Neural crest cell (in vitro differentiated cells): ENCODE measurements at regions not wholly inside any gene's neighbourhood (a gene's known extent, or its start where the extent isn't known, plus 50 kb on each side); places are given as distances from the start of the nearest gene placed in this dataset.

Experiments used
- DNase-seq: peaks from one replicate; pipeline ENCODE4 v3.0.0; 2021; ENCODE audit warnings: low read depth, mixed read lengths, low spot score
- H3K27ac Mint-ChIP-seq: one replicate; pipeline ENCODE4 v1.8.0; 2021; ENCODE audit warnings: mild to moderate bottlenecking, mixed read lengths; ENCODE audit not compliant: unreplicated experiment
- H3K27me3 Mint-ChIP-seq: 2 replicates; pipeline ENCODE4 v1.8.0; 2021; ENCODE audit warnings: low read depth, mild to moderate bottlenecking, mixed read lengths
- H3K36me3 Mint-ChIP-seq: 2 replicates; pipeline ENCODE4 v1.8.0; 2021; ENCODE audit warnings: low read depth, mild to moderate bottlenecking, mixed read lengths
- H3K4me1 Mint-ChIP-seq: 2 replicates; pipeline ENCODE4 v1.8.0; 2021; ENCODE audit warnings: mixed read lengths
- H3K4me3 Mint-ChIP-seq: one replicate; pipeline ENCODE4 v1.8.0; 2021; ENCODE audit warnings: mild to moderate bottlenecking, mixed read lengths
- H3K9me3 Mint-ChIP-seq: 2 replicates; pipeline ENCODE4 v1.8.0; 2021; ENCODE audit warnings: mixed read lengths
- TF ChIP-seq, protein P1 (sequence below): fragments of 200-600 bp; sonication (generic); conservative IDR thresholded peaks from 2 replicates; pipeline ENCODE4 v1.5.0; 2021; ENCODE audit warnings: antibody characterized with exemption, mild to moderate bottlenecking

DNA sequence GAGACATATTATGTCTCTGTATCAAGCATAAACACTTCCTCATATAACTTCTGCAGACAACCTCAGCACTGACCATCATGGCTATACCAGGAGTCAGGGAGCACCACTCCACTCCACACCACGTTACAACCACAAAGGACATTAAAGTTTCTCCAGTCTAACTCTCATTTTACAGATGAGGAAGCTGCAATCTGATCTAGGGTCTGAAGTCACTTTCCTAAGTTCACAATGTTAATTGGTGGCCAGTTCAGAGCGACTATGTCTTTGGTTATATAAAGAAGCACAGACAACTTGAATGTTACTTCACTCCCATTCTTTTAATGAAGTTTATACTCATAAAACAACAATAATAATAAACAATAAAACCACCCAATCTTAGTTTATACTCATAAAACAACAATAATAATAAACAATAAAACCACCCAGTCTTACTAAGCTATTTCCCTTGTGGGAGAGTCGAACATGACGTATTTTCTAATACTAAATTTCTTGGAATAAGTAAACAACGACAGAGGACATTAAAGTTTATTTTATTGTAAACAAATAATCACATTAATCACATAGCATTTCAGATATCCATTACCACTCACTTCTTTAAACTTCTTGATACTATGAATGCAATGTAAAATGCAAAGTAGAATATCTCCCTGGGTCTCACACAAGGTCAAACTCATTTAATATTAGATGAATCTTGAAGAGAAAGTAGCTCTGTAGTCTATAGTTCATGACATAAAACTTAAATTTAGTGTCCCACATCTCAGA, 72.4 kb upstream of the SSTR1 start:
- Mint-ChIP-seq H3K4me3 (no peak overlapping the region), H3K9me3 (no peaks in the 10 kb centered on the region), H3K27me3 (no peaks in the 10 kb centered on the region), H3K27ac (no peak overlapping the region), H3K36me3 (no peaks in the 10 kb centered on the region), H3K4me1 (no peaks in the 10 kb centered on the region)
- DNase-seq = no peak
- TF ChIP-seq, protein P1, sequence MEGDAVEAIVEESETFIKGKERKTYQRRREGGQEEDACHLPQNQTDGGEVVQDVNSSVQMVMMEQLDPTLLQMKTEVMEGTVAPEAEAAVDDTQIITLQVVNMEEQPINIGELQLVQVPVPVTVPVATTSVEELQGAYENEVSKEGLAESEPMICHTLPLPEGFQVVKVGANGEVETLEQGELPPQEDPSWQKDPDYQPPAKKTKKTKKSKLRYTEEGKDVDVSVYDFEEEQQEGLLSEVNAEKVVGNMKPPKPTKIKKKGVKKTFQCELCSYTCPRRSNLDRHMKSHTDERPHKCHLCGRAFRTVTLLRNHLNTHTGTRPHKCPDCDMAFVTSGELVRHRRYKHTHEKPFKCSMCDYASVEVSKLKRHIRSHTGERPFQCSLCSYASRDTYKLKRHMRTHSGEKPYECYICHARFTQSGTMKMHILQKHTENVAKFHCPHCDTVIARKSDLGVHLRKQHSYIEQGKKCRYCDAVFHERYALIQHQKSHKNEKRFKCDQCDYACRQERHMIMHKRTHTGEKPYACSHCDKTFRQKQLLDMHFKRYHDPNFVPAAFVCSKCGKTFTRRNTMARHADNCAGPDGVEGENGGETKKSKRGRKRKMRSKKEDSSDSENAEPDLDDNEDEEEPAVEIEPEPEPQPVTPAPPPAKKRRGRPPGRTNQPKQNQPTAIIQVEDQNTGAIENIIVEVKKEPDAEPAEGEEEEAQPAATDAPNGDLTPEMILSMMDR = no peak

DNA sequence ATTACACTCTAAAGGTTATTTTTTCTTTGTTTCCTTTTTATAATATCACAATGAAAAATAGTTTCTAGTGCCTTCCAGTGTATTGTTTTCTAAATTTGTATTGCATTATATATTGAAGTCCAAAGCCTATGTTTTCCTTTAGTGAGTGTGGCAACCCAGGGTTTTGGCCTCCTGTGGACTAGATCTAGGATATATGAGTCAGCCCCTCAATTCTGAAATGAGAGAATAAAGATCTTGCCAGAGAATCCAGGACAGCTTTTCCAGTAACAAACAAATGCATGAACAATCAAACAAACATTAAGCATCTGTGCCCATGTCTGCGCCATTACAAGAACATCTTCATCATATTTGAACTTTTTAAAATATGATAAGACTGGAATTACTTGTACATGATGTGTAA, 70.7 kb upstream of the SSTR1 start:
- H3K27me3 Mint-ChIP-seq = no peaks in the 10 kb centered on the region
- no peaks in the 10 kb centered on the region for H3K4me1 Mint-ChIP-seq
- no peak overlapping the region for H3K27ac Mint-ChIP-seq
- DNase-seq = no peak
- TF ChIP-seq, protein P1 = no peak
- no peak overlapping the region for H3K4me3 Mint-ChIP-seq
- no peaks in the 10 kb centered on the region for H3K9me3 Mint-ChIP-seq
- H3K36me3 Mint-ChIP-seq = no peaks in the 10 kb centered on the region

DNA sequence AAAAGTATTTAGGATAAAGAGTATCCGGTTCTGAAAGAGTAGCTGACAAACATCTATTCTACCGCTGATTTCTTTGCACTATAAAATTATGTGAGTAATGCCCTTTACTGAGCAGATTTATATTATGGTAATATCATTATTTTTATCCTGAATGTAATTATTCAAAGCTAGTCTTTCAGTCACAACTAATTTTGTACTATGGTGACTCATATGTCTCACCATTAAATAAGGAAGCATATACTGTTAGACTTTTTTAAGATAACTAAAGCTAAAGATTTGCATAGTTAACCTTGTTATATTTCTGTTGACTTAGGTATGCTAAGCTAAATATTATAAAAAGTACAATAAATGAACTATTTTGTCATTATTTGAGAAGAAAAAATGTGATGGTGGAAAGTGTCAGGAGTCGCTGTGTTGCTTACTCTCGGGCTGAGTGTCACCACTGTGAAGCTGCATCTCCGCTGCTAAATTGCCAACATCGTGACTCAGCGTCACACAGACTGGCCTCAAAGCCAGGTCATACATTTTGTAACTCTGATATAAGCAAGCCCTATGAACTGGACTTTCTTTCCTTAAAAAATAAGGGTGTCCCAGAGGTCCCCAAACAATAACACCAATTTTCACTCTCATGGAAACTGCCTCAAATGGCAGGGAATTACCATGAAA, 69.1 kb upstream of the SSTR1 start:
- H3K27me3 Mint-ChIP-seq = peaks cover 4% of the 10 kb centered on the region
- no peaks in the 10 kb centered on the region for H3K36me3 Mint-ChIP-seq
- H3K4me3 Mint-ChIP-seq = no peak overlapping the region
- H3K9me3 Mint-ChIP-seq = no peaks in the 10 kb centered on the region
- no peak overlapping the region for H3K27ac Mint-ChIP-seq
- TF ChIP-seq, protein P1 = no peak
- no peaks in the 10 kb centered on the region for H3K4me1 Mint-ChIP-seq
- no peak for DNase-seq

DNA sequence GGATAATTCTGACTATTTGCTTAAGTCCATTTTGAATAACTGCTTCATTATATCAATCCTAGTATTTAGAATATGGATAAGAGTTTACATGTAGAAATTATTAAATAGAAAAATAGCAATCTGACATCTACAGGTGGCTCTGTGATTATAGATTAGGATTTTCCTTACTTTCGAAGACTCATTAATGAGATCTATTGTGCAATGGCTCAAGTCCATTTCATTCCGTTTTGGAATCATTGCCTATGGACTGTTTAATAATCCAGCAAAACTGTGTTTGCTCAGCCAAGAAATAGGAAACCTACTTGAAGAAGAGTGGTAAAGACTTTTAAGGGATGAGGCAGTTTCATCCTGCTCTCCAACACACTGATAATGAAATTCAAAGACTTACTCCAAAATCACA, 67.8 kb upstream of the SSTR1 start:
- H3K4me3 Mint-ChIP-seq = no peak overlapping the region
- no peaks in the 10 kb centered on the region for H3K36me3 Mint-ChIP-seq
- TF ChIP-seq, protein P1 = no peak
- no peak for DNase-seq
- no peak overlapping the region for H3K27ac Mint-ChIP-seq
- no peaks in the 10 kb centered on the region for H3K4me1 Mint-ChIP-seq
- H3K27me3 Mint-ChIP-seq = peaks cover 6% of the 10 kb centered on the region
- H3K9me3 Mint-ChIP-seq = no peaks in the 10 kb centered on the region

DNA sequence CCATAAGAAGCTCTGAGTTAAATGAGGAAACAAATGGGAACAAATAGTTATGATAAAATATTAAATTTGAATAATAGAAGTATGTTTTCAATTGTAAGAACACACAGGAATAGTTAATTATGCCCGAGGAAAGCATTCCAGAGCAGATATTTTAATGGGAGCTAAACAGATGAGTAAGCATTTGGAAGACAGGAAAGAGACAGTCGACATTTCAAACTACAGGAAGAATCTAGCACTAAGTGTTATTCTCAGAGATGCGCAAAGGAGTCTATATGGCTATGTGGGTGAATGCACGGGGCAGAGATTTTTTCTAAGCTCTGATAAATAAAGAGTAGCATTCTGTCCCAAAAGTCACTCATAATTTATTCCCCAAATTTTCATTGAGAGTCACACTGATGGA, 64.5 kb upstream of the SSTR1 start:
- Mint-ChIP-seq H3K27ac (no peak overlapping the region), H3K36me3 (no peaks in the 10 kb centered on the region)

More for the DNA sequence above, 64.5 kb upstream of the SSTR1 start:
- Mint-ChIP-seq H3K27me3 (peaks cover 9% of the 10 kb centered on the region), H3K9me3 (no peaks in the 10 kb centered on the region), H3K4me3 (no peak overlapping the region), H3K4me1 (no peaks in the 10 kb centered on the region)
- no peak for DNase-seq
- TF ChIP-seq, protein P1 = no peak
